IPS-15b (cell line): ENCODE measurements at regions not wholly inside any gene's neighbourhood (a gene's known extent, or its start where the extent isn't known, plus 50 kb on each side); places are given as distances from the start of the nearest gene placed in this dataset.

Experiments used
- H3K27me3 ChIP-seq: one replicate; pipeline ENCODE4 v1.6.1; 2013; ENCODE audit warnings: low read length; ENCODE audit not compliant: control insufficient read depth, insufficient read depth
- H3K36me3 ChIP-seq: one replicate; pipeline ENCODE4 v1.6.1; 2013; ENCODE audit warnings: low read length; ENCODE audit not compliant: control insufficient read depth, insufficient read depth
- H3K4me1 ChIP-seq: one replicate; pipeline ENCODE4 v1.6.1; 2013; ENCODE audit warnings: mild to moderate bottlenecking, low read length; ENCODE audit not compliant: control insufficient read depth, insufficient read depth
- H3K4me3 ChIP-seq: one replicate; pipeline ENCODE4 v1.5.1; 2013; ENCODE audit warnings: low read depth, low read length
- H3K9ac ChIP-seq: one replicate; pipeline ENCODE4 v1.6.1; 2013; ENCODE audit warnings: low read depth, mild to moderate bottlenecking, low read length
- H3K9me3 ChIP-seq: one replicate; pipeline ENCODE4 v1.6.1; 2013; ENCODE audit warnings: mild to moderate bottlenecking, low read length; ENCODE audit not compliant: control insufficient read depth, insufficient read depth

DNA sequence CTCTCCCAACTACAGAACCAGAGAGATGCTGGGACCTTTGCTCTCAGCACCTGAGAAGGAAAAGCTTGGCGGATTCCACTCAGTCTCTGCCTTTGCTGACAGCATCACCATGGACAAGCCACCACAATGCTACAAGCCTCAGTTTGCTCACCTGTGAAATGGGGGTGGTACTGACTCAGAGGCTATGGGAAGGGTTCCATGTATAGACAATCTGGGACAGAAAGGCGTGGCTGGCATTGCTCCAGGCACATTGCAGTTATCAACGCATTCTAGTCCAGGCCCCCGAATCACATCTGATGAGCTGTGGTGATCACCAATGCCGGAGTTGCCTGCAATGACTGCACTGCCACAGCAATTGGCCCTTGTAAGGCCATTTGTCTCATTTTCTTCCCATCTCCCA is 72.6 kb downstream of the ISX start:
- H3K4me3 ChIP-seq, result no peak overlapping the region
- H3K4me1 ChIP-seq, result no peaks in the 10 kb centered on the region
- H3K9ac ChIP-seq, result no peak overlapping the region
- no peaks in the 10 kb centered on the region for H3K27me3 ChIP-seq
- H3K36me3 ChIP-seq, result no peaks in the 10 kb centered on the region
- H3K9me3 ChIP-seq, result no peaks in the 10 kb centered on the region

DNA sequence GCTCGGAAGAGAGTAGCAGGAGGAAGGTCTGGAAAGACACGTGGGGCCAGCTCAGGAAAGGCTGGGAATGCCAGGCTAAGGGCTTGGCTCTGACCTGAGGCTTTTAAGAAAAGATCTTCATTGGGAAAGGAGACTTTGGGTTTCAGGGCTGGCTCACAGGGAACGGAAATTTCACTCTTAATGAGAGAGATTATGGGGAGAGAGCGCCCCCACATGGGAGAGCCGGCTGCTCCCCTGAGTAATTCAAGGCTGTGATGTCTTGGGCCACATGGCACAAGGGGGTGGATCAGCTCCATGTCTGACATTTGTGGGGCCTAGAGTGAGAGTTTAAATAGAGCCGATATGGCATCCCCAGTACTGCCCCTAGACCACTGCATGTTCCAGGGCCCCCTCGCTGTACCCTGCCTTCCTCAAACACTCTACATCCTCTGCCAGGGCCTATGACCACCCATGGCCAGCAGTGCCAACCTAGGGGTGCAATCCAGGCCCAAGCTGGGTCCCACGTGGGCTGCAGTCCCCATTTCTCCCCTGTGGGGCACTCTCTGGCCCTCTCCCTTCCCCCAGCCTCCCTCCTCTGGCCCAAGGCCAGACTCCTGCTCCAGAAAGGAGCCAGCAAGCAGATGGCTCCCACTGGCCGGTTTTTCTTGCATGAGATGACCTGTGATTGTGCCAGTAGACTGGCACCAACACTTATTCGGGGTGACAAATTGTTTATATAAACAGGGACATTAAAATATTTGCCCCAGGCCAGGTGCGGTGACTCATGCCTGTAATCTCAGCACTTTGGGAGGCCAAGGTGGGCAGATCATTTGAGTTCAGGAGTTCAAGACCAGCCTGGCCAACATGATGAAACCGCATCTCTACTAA is 75.2 kb downstream of the ISX start:
- no peaks in the 10 kb centered on the region for H3K36me3 ChIP-seq
- H3K4me1 ChIP-seq, result no peaks in the 10 kb centered on the region
- no peak overlapping the region for H3K9ac ChIP-seq
- H3K4me3 ChIP-seq, result no peak overlapping the region
- no peaks in the 10 kb centered on the region for H3K9me3 ChIP-seq
- no peaks in the 10 kb centered on the region for H3K27me3 ChIP-seq

DNA sequence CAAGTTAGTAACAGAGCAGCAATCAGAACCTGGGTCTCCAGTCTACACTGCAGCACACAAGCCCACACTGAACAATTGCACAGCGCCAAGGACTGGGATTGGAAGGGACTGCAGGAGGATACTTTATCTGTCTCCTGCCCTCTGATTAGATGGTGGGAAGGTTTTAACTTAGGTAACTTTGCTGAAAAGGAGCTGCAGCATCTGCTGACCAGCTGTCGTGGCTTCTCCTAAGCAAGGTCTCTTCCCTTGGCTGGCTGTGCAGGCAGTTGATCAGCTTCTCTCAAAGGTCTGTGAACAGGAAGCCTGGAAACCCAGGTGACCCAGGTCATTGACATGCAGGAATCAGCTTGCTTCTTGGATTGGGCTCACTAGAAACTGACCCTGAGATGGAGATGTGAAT is 82.4 kb downstream of the ISX start:
- H3K9me3 ChIP-seq, result no peaks in the 10 kb centered on the region
- peaks cover 7% of the 10 kb centered on the region for H3K4me1 ChIP-seq
- no peak overlapping the region for H3K9ac ChIP-seq
- H3K4me3 ChIP-seq, result no peak overlapping the region
- H3K36me3 ChIP-seq, result no peaks in the 10 kb centered on the region
- H3K27me3 ChIP-seq, result no peaks in the 10 kb centered on the region

DNA sequence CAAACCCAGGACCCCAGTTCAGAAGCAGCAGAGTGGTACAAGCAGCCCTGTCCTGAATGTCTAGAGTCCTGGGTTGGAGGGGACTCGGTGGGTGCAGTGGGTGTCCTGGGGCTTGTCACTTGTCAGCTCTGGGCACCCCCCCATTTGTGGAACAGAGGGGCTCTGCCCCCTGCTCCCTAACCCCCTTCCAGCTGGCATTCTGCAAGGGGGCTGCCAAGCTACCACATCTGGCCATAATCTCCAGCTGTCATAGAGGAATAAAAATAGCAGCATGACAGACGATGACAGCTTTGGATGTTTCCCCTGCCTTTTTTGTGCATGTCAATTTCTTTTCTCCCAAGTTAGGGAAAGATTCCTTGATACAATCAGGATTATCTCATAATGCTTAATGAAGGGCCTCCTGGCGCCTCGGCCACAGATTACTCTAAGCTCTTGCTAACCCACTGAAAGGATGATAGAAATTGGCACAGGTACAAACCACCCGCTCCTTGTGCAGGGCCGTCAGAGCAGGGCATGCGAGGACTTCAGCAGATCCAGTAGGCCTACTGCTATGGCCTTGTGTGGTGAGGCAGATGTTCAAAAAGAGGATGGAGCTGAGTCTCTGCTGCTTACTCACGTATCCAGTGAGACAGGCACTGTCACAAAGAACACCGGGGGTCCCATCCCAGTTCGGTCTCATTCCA is 83.0 kb downstream of the ISX start:
- Histone ChIP-seq H3K9ac (no peak overlapping the region), H3K4me1 (peaks cover 7% of the 10 kb centered on the region), H3K9me3 (no peaks in the 10 kb centered on the region), H3K27me3 (no peaks in the 10 kb centered on the region), H3K36me3 (no peaks in the 10 kb centered on the region), H3K4me3 (no peak overlapping the region)

DNA sequence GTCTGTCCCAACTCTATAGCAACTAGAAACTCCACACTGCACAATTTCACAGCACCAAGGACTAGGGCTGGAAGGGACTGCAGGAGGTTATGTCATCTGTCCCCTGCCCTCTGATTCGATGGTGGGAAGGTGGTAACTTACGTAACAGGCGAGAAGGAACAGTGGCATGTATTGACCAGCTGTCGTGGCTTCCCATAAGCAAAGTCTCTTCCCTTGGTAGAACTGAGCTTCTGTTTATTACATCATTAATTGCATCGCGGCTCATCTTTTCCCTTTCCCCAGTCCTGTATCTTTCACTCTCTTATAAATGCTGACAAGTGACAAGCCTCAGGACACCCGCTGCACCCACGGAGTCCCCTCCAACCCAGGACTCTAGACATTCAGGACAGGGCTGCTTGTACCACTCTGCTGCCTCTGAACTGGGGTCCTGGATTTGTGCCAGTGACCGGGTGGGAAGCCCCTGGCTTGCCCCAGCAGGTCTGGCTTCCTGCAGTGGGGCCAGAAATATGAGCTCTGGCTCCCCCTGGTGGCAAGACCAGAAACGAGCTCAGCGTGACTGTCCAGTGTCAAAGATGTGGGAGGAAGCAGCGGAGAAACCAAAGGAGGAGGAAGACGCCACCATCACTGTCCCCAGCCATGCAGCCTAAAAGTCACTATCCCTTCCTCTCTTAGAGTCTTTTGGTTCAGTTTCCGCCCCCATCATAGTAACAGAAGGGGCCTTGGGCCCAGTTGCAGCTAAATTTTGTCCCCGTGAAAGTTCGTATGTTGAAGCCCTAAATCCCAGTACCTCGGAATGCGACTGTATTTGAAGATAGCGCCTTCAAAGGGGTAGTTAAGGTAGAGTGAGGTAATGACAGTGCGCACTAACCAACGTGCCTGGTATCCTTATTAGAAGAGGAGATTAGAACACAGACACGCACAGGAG is 84.5 kb downstream of the ISX start:
- H3K9ac ChIP-seq, result no peak overlapping the region

DNA sequence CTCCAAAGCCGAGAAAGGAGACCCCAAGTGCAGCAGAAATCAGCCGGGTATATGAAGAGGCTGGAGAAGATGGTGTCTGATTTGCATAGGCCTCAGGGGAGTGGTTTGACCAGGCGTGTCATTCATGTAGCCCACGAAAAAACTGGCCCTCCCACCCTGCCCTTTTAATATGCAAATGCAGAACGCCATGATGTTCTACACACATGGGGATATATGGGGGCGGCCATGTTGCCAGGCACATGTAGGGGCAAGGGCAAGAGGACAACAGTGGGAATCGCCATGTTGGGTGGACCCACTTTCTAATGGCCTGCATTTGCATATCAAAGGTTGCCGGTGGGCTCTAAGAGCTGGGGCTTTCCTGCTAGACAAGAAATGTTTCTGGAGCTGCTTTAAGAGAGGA is 86.4 kb downstream of the ISX start:
- no peaks in the 10 kb centered on the region for H3K36me3 ChIP-seq
- H3K27me3 ChIP-seq, result no peaks in the 10 kb centered on the region
- H3K9me3 ChIP-seq, result no peaks in the 10 kb centered on the region
- peaks cover 14% of the 10 kb centered on the region for H3K4me1 ChIP-seq
- no peak overlapping the region for H3K9ac ChIP-seq
- no peak overlapping the region for H3K4me3 ChIP-seq

More for the DNA sequence above, 84.5 kb downstream of the ISX start:
- H3K9me3 ChIP-seq, result no peaks in the 10 kb centered on the region
- H3K4me1 ChIP-seq, result peaks cover 14% of the 10 kb centered on the region
- no peaks in the 10 kb centered on the region for H3K36me3 ChIP-seq
- H3K27me3 ChIP-seq, result no peaks in the 10 kb centered on the region
- no peak overlapping the region for H3K4me3 ChIP-seq

DNA sequence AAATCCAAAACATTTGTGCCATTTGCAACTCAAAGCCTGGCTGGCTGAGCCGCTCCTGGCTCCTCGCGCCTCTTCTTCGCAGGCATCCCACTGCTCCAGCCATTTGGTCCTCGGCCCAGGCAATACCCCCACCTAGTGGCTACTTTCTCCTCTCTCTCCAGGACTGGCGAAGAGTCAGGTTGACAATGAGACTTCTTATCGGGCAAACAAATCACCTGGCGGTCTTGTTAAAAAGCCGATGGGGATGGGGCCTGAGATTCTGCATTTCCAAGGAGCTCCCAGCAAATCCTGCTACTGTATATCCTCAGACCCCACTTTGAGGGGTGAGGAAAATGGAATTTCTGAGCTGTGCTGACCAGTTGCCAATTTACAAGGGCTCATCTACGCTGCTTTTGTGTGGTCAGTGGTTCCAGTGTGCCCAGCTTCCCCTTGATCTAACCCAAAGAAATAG is 89.0 kb downstream of the ISX start:
- Histone ChIP-seq H3K9ac (no peak overlapping the region), H3K36me3 (no peaks in the 10 kb centered on the region), H3K27me3 (no peaks in the 10 kb centered on the region), H3K9me3 (no peaks in the 10 kb centered on the region), H3K4me1 (peaks cover 14% of the 10 kb centered on the region), H3K4me3 (peak overlapping the region; percentile 9)

DNA sequence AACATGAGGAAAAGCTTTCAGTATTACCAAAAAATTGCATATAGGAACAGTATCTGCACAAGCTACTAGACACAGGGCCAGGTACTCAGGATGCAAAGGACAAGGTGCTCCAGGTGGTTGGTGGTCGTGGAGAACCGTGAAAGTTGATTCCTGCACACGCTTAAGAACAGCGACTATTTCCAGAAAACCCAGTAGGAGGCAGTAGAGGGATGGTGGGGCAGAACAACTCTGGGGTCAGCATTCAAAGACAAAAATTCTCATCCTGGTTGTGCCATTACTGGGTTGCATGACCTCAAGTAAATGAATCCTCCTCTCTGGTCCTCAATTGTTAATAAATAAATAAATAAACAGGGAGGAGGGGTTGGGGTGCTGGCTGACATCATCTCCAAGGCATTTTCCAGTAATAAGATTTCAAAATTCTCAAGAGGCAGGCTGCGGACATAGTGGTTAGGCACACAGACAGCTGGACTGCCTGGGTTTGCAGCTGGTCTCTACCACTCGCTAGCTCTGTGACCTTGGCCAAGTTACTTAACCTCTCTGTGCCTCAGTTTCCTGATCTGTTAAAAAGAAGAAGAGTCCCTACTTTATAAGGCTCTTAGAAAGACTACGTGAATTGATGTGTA is 89.6 kb downstream of the ISX start:
- H3K4me1 ChIP-seq, result peaks cover 14% of the 10 kb centered on the region
- no peaks in the 10 kb centered on the region for H3K27me3 ChIP-seq
- no peaks in the 10 kb centered on the region for H3K9me3 ChIP-seq
- H3K36me3 ChIP-seq, result no peaks in the 10 kb centered on the region
- no peak overlapping the region for H3K9ac ChIP-seq
- H3K4me3 ChIP-seq, result peak overlapping the region; percentile 9

DNA sequence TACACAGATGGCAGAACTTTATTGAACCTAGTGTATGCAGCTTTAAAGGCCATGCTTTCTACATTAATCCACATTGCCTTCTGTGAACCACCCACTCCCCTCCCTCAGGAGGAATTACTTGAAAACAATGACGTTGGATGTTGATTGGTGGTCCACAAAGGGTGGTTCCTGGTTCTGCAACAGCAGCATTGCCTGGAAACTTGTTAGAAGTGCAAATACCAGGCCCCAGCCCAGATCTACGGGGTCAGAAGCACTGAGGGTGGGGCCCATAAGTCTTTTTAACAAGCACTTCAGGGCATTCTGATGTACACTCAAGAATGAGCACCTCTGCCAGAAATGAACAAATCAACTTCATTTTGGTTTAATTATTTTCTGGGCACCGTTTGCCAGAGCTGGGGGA is 91.0 kb downstream of the ISX start:
- H3K4me3 ChIP-seq, result peak overlapping the region; percentile 9
- H3K36me3 ChIP-seq, result no peaks in the 10 kb centered on the region
- no peaks in the 10 kb centered on the region for H3K9me3 ChIP-seq
- H3K27me3 ChIP-seq, result no peaks in the 10 kb centered on the region
- H3K9ac ChIP-seq, result no peak overlapping the region
- peaks cover 14% of the 10 kb centered on the region for H3K4me1 ChIP-seq

DNA sequence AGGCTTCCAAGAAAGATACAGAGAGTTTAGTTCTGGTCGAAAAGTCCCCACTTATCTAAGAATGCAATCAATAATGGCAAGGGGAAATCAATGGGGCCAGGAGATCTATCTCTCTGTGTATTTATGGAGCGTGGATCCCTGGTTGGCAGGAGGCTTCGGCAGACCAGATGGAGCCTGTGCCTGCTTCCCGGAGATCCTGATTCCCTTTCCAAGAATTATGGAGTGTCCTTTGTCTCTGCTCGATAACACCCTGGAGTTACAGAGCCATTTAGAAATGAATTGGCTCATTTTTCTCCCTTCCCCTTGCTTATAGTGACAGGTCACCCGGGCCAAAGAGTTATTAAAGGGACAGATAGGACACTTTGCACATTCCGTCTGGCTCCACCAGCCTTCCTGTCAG is 92.4 kb downstream of the ISX start:
- no peak overlapping the region for H3K9ac ChIP-seq
- H3K4me3 ChIP-seq, result no peak overlapping the region
- H3K27me3 ChIP-seq, result no peaks in the 10 kb centered on the region
- H3K4me1 ChIP-seq, result peaks cover 7% of the 10 kb centered on the region
- no peaks in the 10 kb centered on the region for H3K9me3 ChIP-seq
- H3K36me3 ChIP-seq, result no peaks in the 10 kb centered on the region

DNA sequence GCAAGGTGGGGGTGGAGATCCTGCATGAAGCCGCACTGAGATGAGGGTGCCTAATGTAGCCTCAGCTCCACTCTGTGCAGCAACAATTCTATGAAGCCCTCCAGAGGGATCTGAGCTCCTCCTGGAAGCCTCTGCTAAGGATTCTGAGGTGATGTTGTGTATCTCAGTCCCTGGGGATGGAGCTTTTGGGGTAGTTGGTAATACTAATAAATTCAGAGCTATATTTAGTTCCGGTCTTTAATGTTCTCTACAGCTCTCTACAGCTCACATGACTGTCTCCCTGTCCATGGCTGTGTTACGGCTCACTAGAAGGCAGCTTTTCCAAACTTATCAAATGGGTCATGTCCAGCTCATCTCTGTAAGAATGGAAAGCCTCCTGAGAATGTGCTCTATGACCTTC is 93.4 kb downstream of the ISX start:
- H3K27me3 ChIP-seq, result no peaks in the 10 kb centered on the region
- H3K9ac ChIP-seq, result no peak overlapping the region
- no peak overlapping the region for H3K4me3 ChIP-seq
- peaks cover 6% of the 10 kb centered on the region for H3K4me1 ChIP-seq
- no peaks in the 10 kb centered on the region for H3K9me3 ChIP-seq
- no peaks in the 10 kb centered on the region for H3K36me3 ChIP-seq
